DOHH2 (cell line): ENCODE measurements at regions not wholly inside any gene's neighbourhood (a gene's known extent, or its start where the extent isn't known, plus 50 kb on each side); places are given as distances from the start of the nearest gene placed in this dataset.

Source experiments
- EZH2phosphoT487 ChIP-seq: fragments of 200-600 bp; sonication (generic); IDR thresholded peaks from 2 replicates; pipeline ENCODE4 v1.6.1; 2017; ENCODE audit warnings: borderline replicate concordance, mild to moderate bottlenecking, antibody characterized with exemption, low read length, moderate library complexity, mixed read lengths
- TF ChIP-seq, protein P1 (sequence below): fragments of 200-600 bp; sonication (generic); IDR thresholded peaks from one replicate; pipeline ENCODE4 v1.5.1; 2014; ENCODE audit warnings: antibody characterized with exemption, mild to moderate bottlenecking, low read depth, low read length; ENCODE audit not compliant: poor library complexity, severe bottlenecking

DNA sequence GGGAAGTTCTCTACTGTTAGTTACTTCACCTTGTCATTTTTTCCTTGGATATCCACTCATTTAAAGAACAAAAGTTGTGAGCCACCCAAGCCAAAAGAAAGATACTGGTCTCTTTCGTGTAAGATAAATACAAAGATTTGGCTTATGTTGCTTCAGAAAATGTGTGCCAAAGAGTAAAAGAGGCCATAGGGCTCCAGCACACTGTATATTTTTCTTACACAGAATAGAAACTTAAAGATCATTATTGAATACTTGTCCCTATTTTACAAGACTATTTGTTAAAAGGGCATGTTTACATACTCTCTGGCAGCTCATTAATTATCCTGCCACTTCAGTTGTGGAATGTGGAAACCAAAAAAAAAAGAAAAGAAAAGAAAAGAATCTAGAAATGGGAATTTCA is 284.2 kb upstream of the LRRC7 start:
- TF ChIP-seq, protein P1, sequence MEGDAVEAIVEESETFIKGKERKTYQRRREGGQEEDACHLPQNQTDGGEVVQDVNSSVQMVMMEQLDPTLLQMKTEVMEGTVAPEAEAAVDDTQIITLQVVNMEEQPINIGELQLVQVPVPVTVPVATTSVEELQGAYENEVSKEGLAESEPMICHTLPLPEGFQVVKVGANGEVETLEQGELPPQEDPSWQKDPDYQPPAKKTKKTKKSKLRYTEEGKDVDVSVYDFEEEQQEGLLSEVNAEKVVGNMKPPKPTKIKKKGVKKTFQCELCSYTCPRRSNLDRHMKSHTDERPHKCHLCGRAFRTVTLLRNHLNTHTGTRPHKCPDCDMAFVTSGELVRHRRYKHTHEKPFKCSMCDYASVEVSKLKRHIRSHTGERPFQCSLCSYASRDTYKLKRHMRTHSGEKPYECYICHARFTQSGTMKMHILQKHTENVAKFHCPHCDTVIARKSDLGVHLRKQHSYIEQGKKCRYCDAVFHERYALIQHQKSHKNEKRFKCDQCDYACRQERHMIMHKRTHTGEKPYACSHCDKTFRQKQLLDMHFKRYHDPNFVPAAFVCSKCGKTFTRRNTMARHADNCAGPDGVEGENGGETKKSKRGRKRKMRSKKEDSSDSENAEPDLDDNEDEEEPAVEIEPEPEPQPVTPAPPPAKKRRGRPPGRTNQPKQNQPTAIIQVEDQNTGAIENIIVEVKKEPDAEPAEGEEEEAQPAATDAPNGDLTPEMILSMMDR = no peak
- TF ChIP-seq EZH2phosphoT487 = no peak
